SK-N-SH (cell line): ENCODE measurements at regions not wholly inside any gene's neighbourhood (a gene's known extent, or its start where the extent isn't known, plus 50 kb on each side); places are given as distances from the start of the nearest gene placed in this dataset.

Experiments
- CTCF ChIA-PET: fragments of 300-600, 350-600 bp; formaldehyde crosslinking; extraction: SDS; loops from one replicate; lab custom pipeline; 2021; lab: Yijun Ruan, JAX
- POLR2A ChIA-PET: fragments of 350-600 bp; sonication (Branson Sonifier 250); formaldehyde crosslinking; extraction: SDS; loops from one replicate; lab custom pipeline; 2020; ENCODE audit warnings: antibody characterized with exemption, inconsistent platforms; lab: Yijun Ruan, JAX
- DNase-seq: peaks from one replicate; pipeline ENCODE4 v3.0.0; 2012
- H2AFZ ChIP-seq: fragments of 200-600 bp; sonication (generic); 2 replicates; pipeline ENCODE4 v1.8.1; 2016; ENCODE audit warnings: antibody characterized with exemption, mild to moderate bottlenecking, low read depth
- H3F3A ChIP-seq: fragments of 200-600 bp; sonication (generic); replicated peaks from 2 replicates; pipeline ENCODE3; 2016; ENCODE audit warnings: antibody characterized with exemption, mild to moderate bottlenecking; ENCODE audit not compliant: insufficient read depth
- H3K27ac ChIP-seq, 2 experiments: fragments of 200-500 bp in 1 of 2; fragments of 200-600 bp in 1 of 2; sonication (Bioruptor generic) in 1 of 2; sonication (generic), shearing (Covaris generic) in 1 of 2; 2 replicates each; pipeline versions ENCODE4 v1.5.1 to v1.6.1; 2014 to 2016; ENCODE audit warnings: low read depth in 2 of 2, inconsistent platforms in 1 of 2, low read length in 1 of 2, mild to moderate bottlenecking in 1 of 2, mixed read lengths in 1 of 2
- H3K27me3 ChIP-seq: fragments of 200-600 bp; sonication (generic), shearing (Covaris generic); 2 replicates; pipeline ENCODE4 v1.6.1; 2016; ENCODE audit warnings: mixed run types; ENCODE audit not compliant: insufficient read depth
- H3K36me3 ChIP-seq, 2 experiments: fragments of 200-500 bp in 1 of 2; fragments of 200-600 bp in 1 of 2; sonication (Bioruptor generic) in 1 of 2; sonication (generic) in 1 of 2; replicated peaks in 1 of 2; 2 replicates each; pipeline versions ENCODE3 to v1.5.1; 2014 to 2016; ENCODE audit warnings: low read length in 1 of 2, mild to moderate bottlenecking in 1 of 2; ENCODE audit not compliant: insufficient read depth in 2 of 2, control insufficient read depth in 1 of 2
- H3K4me1 ChIP-seq, 2 experiments: fragments of 200-500 bp in 1 of 2; fragments of 200-600 bp in 1 of 2; sonication (Bioruptor generic) in 1 of 2; sonication (generic), shearing (Covaris generic) in 1 of 2; 2 replicates each; pipeline versions ENCODE4 v1.5.1 to v1.6.1; 2014 to 2016; ENCODE audit warnings: low read depth in 1 of 2, low read length in 1 of 2, mixed run types in 1 of 2; ENCODE audit not compliant: insufficient read depth in 2 of 2, control insufficient read depth in 1 of 2
- H3K4me2 ChIP-seq: fragments of 200-600 bp; sonication (generic), shearing (Covaris generic); 2 replicates; pipeline ENCODE4 v1.6.1; 2017; ENCODE audit warnings: mixed run types
- H3K4me3 ChIP-seq, 2 experiments: fragments of 200-500 bp in 1 of 2; fragments of 200-600 bp in 1 of 2; sonication (Bioruptor generic) in 1 of 2; sonication (generic), shearing (Covaris generic) in 1 of 2; 2 replicates each; pipeline versions ENCODE4 v1.5.1 to v1.8.1; 2014 to 2016; ENCODE audit warnings: low read depth in 2 of 2, inconsistent platforms in 1 of 2, low read length in 1 of 2, mild to moderate bottlenecking in 1 of 2, mixed read lengths in 1 of 2, moderate library complexity in 1 of 2
- H3K79me2 ChIP-seq: fragments of 200-600 bp; sonication (generic); 2 replicates; pipeline ENCODE4 v1.8.1; 2017; ENCODE audit warnings: mild to moderate bottlenecking; ENCODE audit not compliant: insufficient read depth
- H3K9ac ChIP-seq: fragments of 200-600 bp; sonication (generic); 2 replicates; pipeline ENCODE4 v1.6.1; 2017; ENCODE audit warnings: mixed run types
- H3K9me2 ChIP-seq: fragments of 200-600 bp; sonication (generic); 2 replicates; pipeline ENCODE4 v1.6.1; 2017; ENCODE audit warnings: mixed run types
- H3K9me3 ChIP-seq: fragments of 200-600 bp; sonication (generic); 2 replicates; pipeline ENCODE4 v1.6.1; 2017; ENCODE audit warnings: mixed run types, mild to moderate bottlenecking, moderate library complexity
- H4K20me1 ChIP-seq: fragments of 200-600 bp; sonication (generic); 2 replicates; pipeline ENCODE4 v1.6.1; 2017; ENCODE audit warnings: mild to moderate bottlenecking, mixed run types; ENCODE audit not compliant: insufficient read depth
- EZH2phosphoT487 ChIP-seq: fragments of 200-600 bp; sonication (generic); IDR thresholded peaks from 2 replicates; pipeline ENCODE4 v1.6.1; 2017; ENCODE audit warnings: low read depth, mixed run types, mild to moderate bottlenecking, antibody characterized with exemption, moderate library complexity, borderline replicate concordance
- FOSL2 ChIP-seq: IDR thresholded peaks from 2 replicates; pipeline ENCODE4 v1.4.0; 2012; ENCODE audit warnings: low read depth, mild to moderate bottlenecking, moderate library complexity, borderline replicate concordance
- FOXJ3 ChIP-seq: sonication (generic); formaldehyde crosslinking; IDR thresholded peaks from 2 replicates; pipeline ENCODE4 v1.5.1; 2020; ENCODE audit warnings: mild to moderate bottlenecking, missing genetic modification reagents
- FOXM1 ChIP-seq: IDR thresholded peaks from 2 replicates; pipeline ENCODE4 v1.4.0; 2012; ENCODE audit warnings: low read depth, mild to moderate bottlenecking
- GABPA ChIP-seq: IDR thresholded peaks from 2 replicates; pipeline ENCODE4 v1.4.0; 2012; ENCODE audit warnings: low read depth, mild to moderate bottlenecking
- GATA2 ChIP-seq: sonication (generic); formaldehyde crosslinking; IDR thresholded peaks from 2 replicates; pipeline ENCODE4 v1.5.0; 2020; ENCODE audit warnings: mild to moderate bottlenecking, missing genetic modification reagents
- JUND ChIP-seq: IDR thresholded peaks from 2 replicates; pipeline ENCODE4 v1.4.0; 2012
- MXI1 ChIP-seq: IDR thresholded peaks from 2 replicates; pipeline ENCODE4 v1.6.1; 2012; ENCODE audit warnings: mild to moderate bottlenecking, low read depth, low read length, improper control_type of control experiment
- NFIC ChIP-seq: IDR thresholded peaks from 2 replicates; pipeline ENCODE4 v1.4.0; 2012; ENCODE audit warnings: borderline replicate concordance
- POLR2AphosphoS5 ChIP-seq: IDR thresholded peaks from 2 replicates; pipeline ENCODE4 v1.6.1; 2012; ENCODE audit warnings: low read depth, low read length
- RAD21 ChIP-seq: IDR thresholded peaks from 2 replicates; pipeline ENCODE4 v1.6.1; 2012; ENCODE audit warnings: mild to moderate bottlenecking, low read length
- REST ChIP-seq: IDR thresholded peaks from 2 replicates; pipeline ENCODE4 v1.6.1; 2012; ENCODE audit warnings: mild to moderate bottlenecking, low read depth, low read length, moderate library complexity
- RFX5 ChIP-seq: IDR thresholded peaks from 2 replicates; pipeline ENCODE4 v1.6.1; 2012; ENCODE audit warnings: mild to moderate bottlenecking, improper control_type of control experiment, low read length
- SIN3A ChIP-seq: IDR thresholded peaks from 2 replicates; pipeline ENCODE4 v1.6.1; 2012; ENCODE audit warnings: low read depth, mild to moderate bottlenecking, low read length, moderate library complexity, borderline replicate concordance
- TAF1 ChIP-seq: IDR thresholded peaks from 2 replicates; pipeline ENCODE4 v1.6.1; 2012; ENCODE audit warnings: low read depth, mild to moderate bottlenecking, low read length, moderate library complexity, borderline replicate concordance
- TCF12 ChIP-seq: IDR thresholded peaks from 2 replicates; pipeline ENCODE4 v1.4.0; 2012
- TEAD4 ChIP-seq: IDR thresholded peaks from 2 replicates; pipeline ENCODE4 v1.4.0; 2012; ENCODE audit warnings: mild to moderate bottlenecking, borderline replicate concordance; ENCODE audit not compliant: insufficient read depth
- WGBS: methylation state at CpG from one replicate; pipeline ENCODE4 v1.1.6; 2017; ENCODE audit warnings: low lambda C conversion rate; 5-methylcytosine and 5-hydroxymethylcytosine counted together
- TF ChIP-seq, protein P1 (sequence below): fragments of 150-350 bp; IDR thresholded peaks from 2 replicates; pipeline ENCODE4 v1.6.1; 2016; ENCODE audit warnings: mild to moderate bottlenecking, low read depth, low read length
- TF ChIP-seq, protein P2 (sequence below): IDR thresholded peaks from 2 replicates; pipeline ENCODE4; 2012
- TF ChIP-seq, protein P3 (sequence below): fragments of 200-600 bp; sonication (generic); IDR thresholded peaks from 2 replicates; pipeline ENCODE4 v1.6.1; 2017; ENCODE audit warnings: antibody characterized with exemption, mild to moderate bottlenecking, moderate library complexity

- TF ChIP-seq, protein P1, sequence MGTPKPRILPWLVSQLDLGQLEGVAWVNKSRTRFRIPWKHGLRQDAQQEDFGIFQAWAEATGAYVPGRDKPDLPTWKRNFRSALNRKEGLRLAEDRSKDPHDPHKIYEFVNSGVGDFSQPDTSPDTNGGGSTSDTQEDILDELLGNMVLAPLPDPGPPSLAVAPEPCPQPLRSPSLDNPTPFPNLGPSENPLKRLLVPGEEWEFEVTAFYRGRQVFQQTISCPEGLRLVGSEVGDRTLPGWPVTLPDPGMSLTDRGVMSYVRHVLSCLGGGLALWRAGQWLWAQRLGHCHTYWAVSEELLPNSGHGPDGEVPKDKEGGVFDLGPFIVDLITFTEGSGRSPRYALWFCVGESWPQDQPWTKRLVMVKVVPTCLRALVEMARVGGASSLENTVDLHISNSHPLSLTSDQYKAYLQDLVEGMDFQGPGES, result no peak
- TF ChIP-seq, protein P2, sequence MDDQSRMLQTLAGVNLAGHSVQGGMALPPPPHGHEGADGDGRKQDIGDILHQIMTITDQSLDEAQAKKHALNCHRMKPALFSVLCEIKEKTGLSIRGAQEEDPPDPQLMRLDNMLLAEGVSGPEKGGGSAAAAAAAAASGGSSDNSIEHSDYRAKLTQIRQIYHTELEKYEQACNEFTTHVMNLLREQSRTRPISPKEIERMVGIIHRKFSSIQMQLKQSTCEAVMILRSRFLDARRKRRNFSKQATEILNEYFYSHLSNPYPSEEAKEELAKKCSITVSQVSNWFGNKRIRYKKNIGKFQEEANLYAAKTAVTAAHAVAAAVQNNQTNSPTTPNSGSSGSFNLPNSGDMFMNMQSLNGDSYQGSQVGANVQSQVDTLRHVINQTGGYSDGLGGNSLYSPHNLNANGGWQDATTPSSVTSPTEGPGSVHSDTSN, result no peak
- TF ChIP-seq POLR2AphosphoS5 (no peak), RAD21 (no peak), MXI1 (no peak), FOXM1 (no peak), TEAD4 (no peak)
- TF ChIP-seq, all 33 proteins: peak for 0
Measured at GRCh38 chr9:126036881-126037291, 289.7 kb downstream of the PBX3 start (continued).

- no peak overlapping the region for H3K4me3 ChIP-seq
- no peak for TF ChIP-seq SIN3A
- no peak for TF ChIP-seq NFIC
- TF ChIP-seq TAF1, result no peak
- TF ChIP-seq, all 33 proteins: peak for 0
- H3K9ac ChIP-seq, result no peak overlapping the region
- no peaks in the 10 kb centered on the region for H3K79me2 ChIP-seq
- H3F3A ChIP-seq, result no peaks in the 10 kb centered on the region
- DNase-seq, result no peak
- WGBS, result 77% methylated on average over 6 of the region's 6 CpGs
- H3K9me3 ChIP-seq, result no peaks in the 10 kb centered on the region
- no peak overlapping the region for H3K27ac ChIP-seq
- H3K27me3 ChIP-seq, result no peaks in the 10 kb centered on the region
- ChIA-PET POLR2A (no interaction called here), CTCF (no interaction called here)
- H3K4me1 ChIP-seq, result peaks cover 0 to 4% of the 10 kb centered on the region in 2 experiments; a peak in 1 of 4 replicates
- H3K9me2 ChIP-seq, result no peaks in the 10 kb centered on the region
- no peaks in the 10 kb centered on the region for H3K36me3 ChIP-seq
- H4K20me1 ChIP-seq, result no peaks in the 10 kb centered on the region
- H2AFZ ChIP-seq, result no peak overlapping the region
- no peak overlapping the region for H3K4me2 ChIP-seq
Measured at GRCh38 chr9:126038790-126039189, 287.8 kb upstream of the MVB12B start.

- 69% methylated on average over 4 of the region's 4 CpGs for WGBS
- Histone ChIP-seq H3K9me3 (no peaks in the 10 kb centered on the region), H3F3A (no peaks in the 10 kb centered on the region), H3K4me1 (no peaks in the 10 kb centered on the region), H3K9me2 (no peaks in the 10 kb centered on the region), H3K27me3 (no peaks in the 10 kb centered on the region), H3K79me2 (no peaks in the 10 kb centered on the region), H3K4me2 (no peak overlapping the region), H3K36me3 (no peaks in the 10 kb centered on the region), H3K9ac (no peak overlapping the region), H2AFZ (no peak overlapping the region), H4K20me1 (no peaks in the 10 kb centered on the region), H3K27ac (no peak overlapping the region), H3K4me3 (no peak overlapping the region)
- ChIA-PET CTCF (interaction anchor here (1.3 kb wide), 1 partner anchor 355 kb away, joined by 3 read pairs; no protein-coding TSS in a partner anchor), POLR2A (no interaction called here)
- no peak for DNase-seq
- TF ChIP-seq RFX5, result no peak
- TF ChIP-seq FOXJ3 (CRISPR knock-in tag), result no peak
- TF ChIP-seq FOSL2, result no peak
- no peak for TF ChIP-seq TCF12
- no peak for TF ChIP-seq TAF1
- TF ChIP-seq REST, result no peak
- TF ChIP-seq, protein P3, sequence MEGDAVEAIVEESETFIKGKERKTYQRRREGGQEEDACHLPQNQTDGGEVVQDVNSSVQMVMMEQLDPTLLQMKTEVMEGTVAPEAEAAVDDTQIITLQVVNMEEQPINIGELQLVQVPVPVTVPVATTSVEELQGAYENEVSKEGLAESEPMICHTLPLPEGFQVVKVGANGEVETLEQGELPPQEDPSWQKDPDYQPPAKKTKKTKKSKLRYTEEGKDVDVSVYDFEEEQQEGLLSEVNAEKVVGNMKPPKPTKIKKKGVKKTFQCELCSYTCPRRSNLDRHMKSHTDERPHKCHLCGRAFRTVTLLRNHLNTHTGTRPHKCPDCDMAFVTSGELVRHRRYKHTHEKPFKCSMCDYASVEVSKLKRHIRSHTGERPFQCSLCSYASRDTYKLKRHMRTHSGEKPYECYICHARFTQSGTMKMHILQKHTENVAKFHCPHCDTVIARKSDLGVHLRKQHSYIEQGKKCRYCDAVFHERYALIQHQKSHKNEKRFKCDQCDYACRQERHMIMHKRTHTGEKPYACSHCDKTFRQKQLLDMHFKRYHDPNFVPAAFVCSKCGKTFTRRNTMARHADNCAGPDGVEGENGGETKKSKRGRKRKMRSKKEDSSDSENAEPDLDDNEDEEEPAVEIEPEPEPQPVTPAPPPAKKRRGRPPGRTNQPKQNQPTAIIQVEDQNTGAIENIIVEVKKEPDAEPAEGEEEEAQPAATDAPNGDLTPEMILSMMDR, result no peak
- no peak for TF ChIP-seq TEAD4
- TF ChIP-seq JUND, result no peak
- TF ChIP-seq EZH2phosphoT487, result no peak
- TF ChIP-seq GATA2 (CRISPR knock-in tag), result no peak
- no peak for TF ChIP-seq GABPA
Measured at GRCh38 chr9:126043681-126044080, 282.9 kb upstream of the MVB12B start.
